ENCODE measurements at regions not wholly inside any gene's neighbourhood (a gene's known extent, or its start where the extent isn't known, plus 50 kb on each side); places are given as distances from the start of the nearest gene placed in this dataset.

GRCh38 chr15:31528846-31529245 is 202.2 kb downstream of the KLF13 start:
- no peaks in the 10 kb centered on the region for H4K20me1 ChIP-seq (ENCODE audit: control insufficient read depth, insufficient read depth)
- WGBS (ENCODE audit: insufficient coverage, insufficient replicate concordance, low lambda C conversion rate, missing lambda C conversion rate) = 90% methylated on average over 2 of the region's 2 CpGs
- no peaks in the 10 kb centered on the region for H3K79me2 ChIP-seq (ENCODE audit: control insufficient read depth, insufficient read depth, low read length)
- in situ Hi-C loops (cut with MboI) (no loop called here), intact Hi-C loops (cut with micrococcal nuclease; ENCODE audit: unreplicated experiment) (loop anchor here (5.0 kb wide), 2 partner anchors 33 to 48 kb away; no protein-coding TSS in a partner anchor)
- no peak overlapping the region for H3K27ac ChIP-seq (ENCODE audit: control insufficient read depth, insufficient read depth)
- H3K36me3 ChIP-seq (ENCODE audit: control insufficient read depth in 2 of 2, insufficient read depth in 2 of 2, low read length in 1 of 2) = no peaks in the 10 kb centered on the region
- H3K4me1 ChIP-seq (ENCODE audit: control insufficient read depth, insufficient read depth, low read length) = no peaks in the 10 kb centered on the region
- CTCF ChIA-PET = no interaction called here
- DNase-seq (ENCODE audit: low read depth, low spot score) (no peak), ATAC-seq (no peak), FAIRE-seq (no peak)
- H3K9me3 ChIP-seq (replicated peaks; ENCODE audit: control insufficient read depth, insufficient read depth, low read length) = no peaks in the 10 kb centered on the region
- H3K4me2 ChIP-seq (ENCODE audit: control insufficient read depth, insufficient read depth) = no peak overlapping the region
- H2AFZ ChIP-seq (ENCODE audit: control insufficient read depth, low read depth, low read length) = no peak overlapping the region
- SMC1A ChIA-PET (ENCODE audit: uncharacterized antibody, unreplicated experiment) = no interaction called here
- POLR2A ChIA-PET = no interaction called here
- RAD21 ChIA-PET (ENCODE audit: unreplicated experiment) = no interaction called here
- no peak for TF ChIP-seq NR2C1 (IDR thresholded peaks at IDR 0.05)
- no peak for TF ChIP-seq YBX1 (IDR thresholded peaks at IDR 0.05)
- TF ChIP-seq IKZF1 (conservative IDR thresholded peaks at IDR 0.05) = no peak
- TF ChIP-seq CEBPB (IDR thresholded peaks at IDR 0.05; ENCODE audit: borderline replicate concordance in 1 of 2, low read depth in 2 of 2, low read length in 2 of 2) = no peak
- TF ChIP-seq LARP7 (IDR thresholded peaks at IDR 0.05) = no peak
- TF ChIP-seq PAX5 (IDR thresholded peaks at IDR 0.05; ENCODE audit: borderline replicate concordance, low read depth, low read length) = no peak
- TF ChIP-seq ZSCAN29 (IDR thresholded peaks at IDR 0.05) = no peak
- no peak for TF ChIP-seq STAT3 (IDR thresholded peaks at IDR 0.05; ENCODE audit: low read depth, low read length)
- no peak for TF ChIP-seq RELA (IDR thresholded peaks at IDR 0.05; ENCODE audit: borderline replicate concordance, partially characterized antibody)
- TF ChIP-seq MYB (IDR thresholded peaks at IDR 0.05; ENCODE audit: borderline replicate concordance, low read depth, low read length) = no peak
- no peaks in the 10 kb centered on the region; a peak in 1 of 4 replicates for H3K27me3 ChIP-seq (replicated peaks in 1 of 2; ENCODE audit: control insufficient read depth in 2 of 2, insufficient read depth in 2 of 2, low read length in 1 of 2)
- BruUV-seq (replicated peaks) = no TSS peak
- H3K9ac ChIP-seq (ENCODE audit: control insufficient read depth, insufficient read depth, low read length) = no peak overlapping the region
- H3K4me3 ChIP-seq = no peak overlapping the region

Measured in GM12878 (cell line).